GM12875 (cell line): ENCODE measurements at regions not wholly inside any gene's neighbourhood (a gene's known extent, or its start where the extent isn't known, plus 50 kb on each side); places are given as distances from the start of the nearest gene placed in this dataset.

Experiments
- H3K4me3 ChIP-seq: one replicate; pipeline ENCODE4 v1.5.1; 2011; ENCODE audit warnings: low read depth, low read length, control low read depth
- TF ChIP-seq, protein P1 (sequence below): IDR thresholded peaks from 2 replicates; pipeline ENCODE4 v1.5.1; 2011; ENCODE audit warnings: low read depth, mild to moderate bottlenecking, control low read depth, inconsistent platforms, low read length, moderate library complexity, borderline replicate concordance; ENCODE audit not compliant: insufficient read depth

- H3K4me3 ChIP-seq: no peak overlapping the region
- TF ChIP-seq, protein P1, sequence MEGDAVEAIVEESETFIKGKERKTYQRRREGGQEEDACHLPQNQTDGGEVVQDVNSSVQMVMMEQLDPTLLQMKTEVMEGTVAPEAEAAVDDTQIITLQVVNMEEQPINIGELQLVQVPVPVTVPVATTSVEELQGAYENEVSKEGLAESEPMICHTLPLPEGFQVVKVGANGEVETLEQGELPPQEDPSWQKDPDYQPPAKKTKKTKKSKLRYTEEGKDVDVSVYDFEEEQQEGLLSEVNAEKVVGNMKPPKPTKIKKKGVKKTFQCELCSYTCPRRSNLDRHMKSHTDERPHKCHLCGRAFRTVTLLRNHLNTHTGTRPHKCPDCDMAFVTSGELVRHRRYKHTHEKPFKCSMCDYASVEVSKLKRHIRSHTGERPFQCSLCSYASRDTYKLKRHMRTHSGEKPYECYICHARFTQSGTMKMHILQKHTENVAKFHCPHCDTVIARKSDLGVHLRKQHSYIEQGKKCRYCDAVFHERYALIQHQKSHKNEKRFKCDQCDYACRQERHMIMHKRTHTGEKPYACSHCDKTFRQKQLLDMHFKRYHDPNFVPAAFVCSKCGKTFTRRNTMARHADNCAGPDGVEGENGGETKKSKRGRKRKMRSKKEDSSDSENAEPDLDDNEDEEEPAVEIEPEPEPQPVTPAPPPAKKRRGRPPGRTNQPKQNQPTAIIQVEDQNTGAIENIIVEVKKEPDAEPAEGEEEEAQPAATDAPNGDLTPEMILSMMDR: no peak
Measured at GRCh38 chr4:111113591-111113990, 490.7 kb upstream of the PITX2 start.

DNA sequence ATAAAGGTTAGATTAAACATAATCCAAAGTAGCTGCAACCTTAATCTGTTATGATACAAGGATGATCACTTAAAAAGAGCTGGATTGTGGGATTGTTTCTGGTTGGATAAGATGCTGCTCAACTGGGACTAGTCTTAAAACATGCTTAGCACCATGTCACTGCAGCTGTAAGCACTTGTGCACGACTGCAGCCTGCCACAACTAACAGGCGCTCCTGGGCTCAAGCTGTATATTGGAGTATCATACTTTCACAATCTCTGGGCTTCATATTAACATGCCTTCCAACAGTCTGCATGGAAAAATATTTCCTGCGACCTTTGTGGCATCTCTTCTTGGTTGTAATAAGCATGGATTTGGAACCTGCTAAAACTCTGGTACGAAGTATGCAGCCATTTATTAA, 493.0 kb upstream of the PITX2 start:
- no peak overlapping the region for H3K4me3 ChIP-seq
- TF ChIP-seq, protein P1: no peak

- no peak overlapping the region for H3K4me3 ChIP-seq
- TF ChIP-seq, protein P1: no peak
Measured at GRCh38 chr4:111120191-111120590, 497.3 kb upstream of the PITX2 start.

DNA sequence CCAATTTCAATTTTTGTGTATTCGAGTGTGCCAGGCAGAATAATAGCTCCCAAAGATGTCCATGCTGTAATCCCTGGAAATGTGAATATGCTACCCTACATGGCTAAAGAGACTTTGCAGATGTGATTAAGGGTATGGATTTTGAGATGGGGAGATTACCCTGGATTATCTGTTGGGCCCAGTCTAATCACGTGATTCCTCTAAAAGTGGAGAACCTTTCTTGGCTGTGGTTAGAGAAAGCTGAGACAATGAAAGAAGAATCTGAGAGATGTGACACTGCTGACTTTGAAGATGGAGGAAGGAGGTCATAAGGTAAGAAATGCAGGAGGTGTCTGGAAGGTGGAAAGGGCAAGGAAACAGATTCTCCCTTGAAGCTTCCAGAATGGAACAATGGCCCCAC, 503.5 kb upstream of the PITX2 start:
- TF ChIP-seq, protein P1: no peak

DNA sequence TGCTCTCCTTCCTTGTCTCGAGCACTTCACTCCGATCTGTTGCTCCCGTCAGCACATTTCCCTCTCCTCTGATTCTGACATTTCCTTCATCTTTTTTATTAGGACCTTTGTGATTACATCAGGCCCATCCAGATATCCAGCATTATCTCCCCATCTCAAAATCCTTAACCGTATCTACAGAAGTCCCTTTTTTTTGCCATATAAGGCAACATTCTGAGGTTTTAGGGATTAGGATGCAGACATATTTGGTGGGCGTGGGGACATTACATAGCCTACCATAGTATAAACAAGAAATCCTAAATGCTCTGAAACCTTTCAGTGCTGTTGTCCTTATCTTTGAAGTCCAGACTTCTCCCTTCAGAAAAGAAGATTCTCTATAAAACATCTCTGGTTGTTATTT, 505.0 kb upstream of the PITX2 start:
- TF ChIP-seq, protein P1: no peak
- H3K4me3 ChIP-seq: no peak overlapping the region

More for the DNA sequence above, 503.5 kb upstream of the PITX2 start:
- no peak overlapping the region for H3K4me3 ChIP-seq

- H3K4me3 ChIP-seq: no peak overlapping the region
- TF ChIP-seq, protein P1: no peak
Measured at GRCh38 chr4:111128327-111128726, 505.4 kb upstream of the PITX2 start.

GRCh38 chr4:111136438-111136837, 513.6 kb upstream of the PITX2 start:
- TF ChIP-seq, protein P1: no peak
- H3K4me3 ChIP-seq: no peak overlapping the region
